ENCODE measurements at regions not wholly inside any gene's neighbourhood (a gene's known extent, or its start where the extent isn't known, plus 50 kb on each side); places are given as distances from the start of the nearest gene placed in this dataset.

- TF ChIP-seq POLR2A (IDR thresholded peaks at IDR 0.05) (no peak), CTCF (IDR thresholded peaks at IDR 0.05) (no peak)
These were observed 65.2 kb upstream of the IFNLR1 start for GRCh38 chr1:24252185-24252780.
